ENCODE measurements at regions not wholly inside any gene's neighbourhood (a gene's known extent, or its start where the extent isn't known, plus 50 kb on each side); places are given as distances from the start of the nearest gene placed in this dataset.

- no peak for TF ChIP-seq ZNF548 (tag by site-specific recombination; IDR thresholded peaks at IDR 0.05)
Measured at GRCh38 chr2:147628971-147629421, 215.8 kb upstream of the ACVR2A start (continued).

DNA sequence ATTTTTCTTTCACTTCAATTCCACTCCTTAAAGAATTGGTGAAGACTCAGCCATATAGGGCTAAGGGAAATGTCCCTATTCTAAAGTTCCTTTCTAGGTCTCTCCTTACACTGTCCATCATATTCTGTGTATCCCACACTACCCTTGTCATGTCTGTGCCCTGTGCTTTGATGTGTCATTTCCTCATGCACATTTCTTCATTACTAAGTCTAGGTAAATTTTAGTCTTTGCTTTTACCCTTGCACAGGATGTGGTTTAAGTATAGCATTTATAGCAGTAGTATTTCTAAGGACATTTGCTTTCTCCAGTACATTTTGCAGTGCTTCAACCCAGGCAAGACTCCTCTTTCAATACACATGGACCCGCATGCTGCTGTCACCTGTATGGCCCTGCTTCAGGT lies 221.5 kb upstream of the ACVR2A start:
- CTCF ChIA-PET: no interaction called here
- POLR2A ChIA-PET: no interaction called here

More for the DNA sequence above, 221.5 kb upstream of the ACVR2A start:
- no peaks in the 10 kb centered on the region for H3K36me3 ChIP-seq (ENCODE audit: control insufficient read depth in 2 of 2, insufficient read depth in 1 of 2, low read length in 2 of 2)
- H3K4me1 ChIP-seq (ENCODE audit: control insufficient read depth, insufficient read depth, low read length): 0 out of 2 replicates have a peak, but pooled peaks cover 2% of the 10 kb centered on the region
- H3K4me3 ChIP-seq (ENCODE audit: low read depth, low read length): no peak overlapping the region
- TF ChIP-seq ZNF692 (tag by site-specific recombination; IDR thresholded peaks at IDR 0.05) (no peak), ZNF169 (tag by site-specific recombination; IDR thresholded peaks at IDR 0.05) (no peak), ZNF830 (tag by site-specific recombination; IDR thresholded peaks at IDR 0.05; ENCODE audit: low read depth) (no peak), ZIC2 (tag by site-specific recombination; IDR thresholded peaks at IDR 0.05) (no peak), ZNF701 (tag by site-specific recombination; IDR thresholded peaks at IDR 0.05) (no peak), ZNF426 (tag by site-specific recombination; IDR thresholded peaks at IDR 0.05) (no peak), ATF2 (tag by site-specific recombination; IDR thresholded peaks at IDR 0.05; ENCODE audit: low read depth) (no peak), ZEB2 (tag by site-specific recombination; IDR thresholded peaks at IDR 0.05) (no peak), GLIS1 (tag by site-specific recombination; IDR thresholded peaks at IDR 0.05) (no peak), ZNF707 (tag by site-specific recombination; IDR thresholded peaks at IDR 0.05) (no peak), ZNF629 (tag by site-specific recombination; IDR thresholded peaks at IDR 0.05) (no peak)
- TF ChIP-seq, protein P1, sequence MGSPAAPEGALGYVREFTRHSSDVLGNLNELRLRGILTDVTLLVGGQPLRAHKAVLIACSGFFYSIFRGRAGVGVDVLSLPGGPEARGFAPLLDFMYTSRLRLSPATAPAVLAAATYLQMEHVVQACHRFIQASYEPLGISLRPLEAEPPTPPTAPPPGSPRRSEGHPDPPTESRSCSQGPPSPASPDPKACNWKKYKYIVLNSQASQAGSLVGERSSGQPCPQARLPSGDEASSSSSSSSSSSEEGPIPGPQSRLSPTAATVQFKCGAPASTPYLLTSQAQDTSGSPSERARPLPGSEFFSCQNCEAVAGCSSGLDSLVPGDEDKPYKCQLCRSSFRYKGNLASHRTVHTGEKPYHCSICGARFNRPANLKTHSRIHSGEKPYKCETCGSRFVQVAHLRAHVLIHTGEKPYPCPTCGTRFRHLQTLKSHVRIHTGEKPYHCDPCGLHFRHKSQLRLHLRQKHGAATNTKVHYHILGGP (tag by site-specific recombination; IDR thresholded peaks at IDR 0.05): no peak
- TF ChIP-seq, protein P2, sequence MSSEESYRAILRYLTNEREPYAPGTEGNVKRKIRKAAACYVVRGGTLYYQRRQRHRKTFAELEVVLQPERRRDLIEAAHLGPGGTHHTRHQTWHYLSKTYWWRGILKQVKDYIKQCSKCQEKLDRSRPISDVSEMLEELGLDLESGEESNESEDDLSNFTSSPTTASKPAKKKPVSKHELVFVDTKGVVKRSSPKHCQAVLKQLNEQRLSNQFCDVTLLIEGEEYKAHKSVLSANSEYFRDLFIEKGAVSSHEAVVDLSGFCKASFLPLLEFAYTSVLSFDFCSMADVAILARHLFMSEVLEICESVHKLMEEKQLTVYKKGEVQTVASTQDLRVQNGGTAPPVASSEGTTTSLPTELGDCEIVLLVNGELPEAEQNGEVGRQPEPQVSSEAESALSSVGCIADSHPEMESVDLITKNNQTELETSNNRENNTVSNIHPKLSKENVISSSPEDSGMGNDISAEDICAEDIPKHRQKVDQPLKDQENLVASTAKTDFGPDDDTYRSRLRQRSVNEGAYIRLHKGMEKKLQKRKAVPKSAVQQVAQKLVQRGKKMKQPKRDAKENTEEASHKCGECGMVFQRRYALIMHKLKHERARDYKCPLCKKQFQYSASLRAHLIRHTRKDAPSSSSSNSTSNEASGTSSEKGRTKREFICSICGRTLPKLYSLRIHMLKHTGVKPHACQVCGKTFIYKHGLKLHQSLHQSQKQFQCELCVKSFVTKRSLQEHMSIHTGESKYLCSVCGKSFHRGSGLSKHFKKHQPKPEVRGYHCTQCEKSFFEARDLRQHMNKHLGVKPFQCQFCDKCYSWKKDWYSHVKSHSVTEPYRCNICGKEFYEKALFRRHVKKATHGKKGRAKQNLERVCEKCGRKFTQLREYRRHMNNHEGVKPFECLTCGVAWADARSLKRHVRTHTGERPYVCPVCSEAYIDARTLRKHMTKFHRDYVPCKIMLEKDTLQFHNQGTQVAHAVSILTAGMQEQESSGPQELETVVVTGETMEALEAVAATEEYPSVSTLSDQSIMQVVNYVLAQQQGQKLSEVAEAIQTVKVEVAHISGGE (tag by site-specific recombination; conservative IDR thresholded peaks at IDR 0.05; ENCODE audit: low read depth): no peak
- TF ChIP-seq, protein P3, sequence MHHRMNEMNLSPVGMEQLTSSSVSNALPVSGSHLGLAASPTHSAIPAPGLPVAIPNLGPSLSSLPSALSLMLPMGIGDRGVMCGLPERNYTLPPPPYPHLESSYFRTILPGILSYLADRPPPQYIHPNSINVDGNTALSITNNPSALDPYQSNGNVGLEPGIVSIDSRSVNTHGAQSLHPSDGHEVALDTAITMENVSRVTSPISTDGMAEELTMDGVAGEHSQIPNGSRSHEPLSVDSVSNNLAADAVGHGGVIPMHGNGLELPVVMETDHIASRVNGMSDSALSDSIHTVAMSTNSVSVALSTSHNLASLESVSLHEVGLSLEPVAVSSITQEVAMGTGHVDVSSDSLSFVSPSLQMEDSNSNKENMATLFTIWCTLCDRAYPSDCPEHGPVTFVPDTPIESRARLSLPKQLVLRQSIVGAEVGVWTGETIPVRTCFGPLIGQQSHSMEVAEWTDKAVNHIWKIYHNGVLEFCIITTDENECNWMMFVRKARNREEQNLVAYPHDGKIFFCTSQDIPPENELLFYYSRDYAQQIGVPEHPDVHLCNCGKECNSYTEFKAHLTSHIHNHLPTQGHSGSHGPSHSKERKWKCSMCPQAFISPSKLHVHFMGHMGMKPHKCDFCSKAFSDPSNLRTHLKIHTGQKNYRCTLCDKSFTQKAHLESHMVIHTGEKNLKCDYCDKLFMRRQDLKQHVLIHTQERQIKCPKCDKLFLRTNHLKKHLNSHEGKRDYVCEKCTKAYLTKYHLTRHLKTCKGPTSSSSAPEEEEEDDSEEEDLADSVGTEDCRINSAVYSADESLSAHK (tag by site-specific recombination; IDR thresholded peaks at IDR 0.05): no peak
- TF ChIP-seq, protein P4, sequence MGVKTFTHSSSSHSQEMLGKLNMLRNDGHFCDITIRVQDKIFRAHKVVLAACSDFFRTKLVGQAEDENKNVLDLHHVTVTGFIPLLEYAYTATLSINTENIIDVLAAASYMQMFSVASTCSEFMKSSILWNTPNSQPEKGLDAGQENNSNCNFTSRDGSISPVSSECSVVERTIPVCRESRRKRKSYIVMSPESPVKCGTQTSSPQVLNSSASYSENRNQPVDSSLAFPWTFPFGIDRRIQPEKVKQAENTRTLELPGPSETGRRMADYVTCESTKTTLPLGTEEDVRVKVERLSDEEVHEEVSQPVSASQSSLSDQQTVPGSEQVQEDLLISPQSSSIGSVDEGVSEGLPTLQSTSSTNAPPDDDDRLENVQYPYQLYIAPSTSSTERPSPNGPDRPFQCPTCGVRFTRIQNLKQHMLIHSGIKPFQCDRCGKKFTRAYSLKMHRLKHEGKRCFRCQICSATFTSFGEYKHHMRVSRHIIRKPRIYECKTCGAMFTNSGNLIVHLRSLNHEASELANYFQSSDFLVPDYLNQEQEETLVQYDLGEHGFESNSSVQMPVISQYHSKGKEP (tag by site-specific recombination; IDR thresholded peaks at IDR 0.05): no peak
- no peaks in the 10 kb centered on the region for H3K9me3 ChIP-seq (ENCODE audit: control insufficient read depth, insufficient read depth, low read depth, low read length)
- no peak overlapping the region for H3K27ac ChIP-seq (ENCODE audit: extremely low read depth, low read depth, low read length)

All from HEK293 (cell line).